Upper lobe of left lung (tissue), 4 donors: ENCODE measurements at regions not wholly inside any gene's neighbourhood (a gene's known extent, or its start where the extent isn't known, plus 50 kb on each side); places are given as distances from the start of the nearest gene placed in this dataset.

Experiments used
- CTCF ChIP-seq, 6 experiments: fragments of 450-650 bp in 4 of 6; fragments of 200-600 bp in 2 of 6; sonication (generic) in 2 of 6; IDR thresholded peaks; one replicate each; pipeline ENCODE4 v1.5.1; 2016 to 2019; ENCODE audit warnings: antibody characterized with exemption in 6 of 6
- EP300 ChIP-seq, 4 donors: sonication (generic); formaldehyde crosslinking; IDR thresholded peaks; one replicate each; pipeline ENCODE4 v1.5.1; 2017; ENCODE audit warnings: antibody characterized with exemption in 4 of 4, control low read depth in 2 of 4
- POLR2A ChIP-seq, 4 donors: fragments of 450-650 bp; IDR thresholded peaks; one replicate each; pipeline ENCODE4 v1.5.1; 2016 to 2017; ENCODE audit warnings: antibody characterized with exemption in 4 of 4, mild to moderate bottlenecking in 2 of 4
- POLR2AphosphoS5 ChIP-seq, 2 donors: sonication (generic); formaldehyde crosslinking; IDR thresholded peaks; one replicate each; pipeline ENCODE4 v1.5.1; 2017; ENCODE audit warnings: antibody characterized with exemption in 2 of 2

DNA sequence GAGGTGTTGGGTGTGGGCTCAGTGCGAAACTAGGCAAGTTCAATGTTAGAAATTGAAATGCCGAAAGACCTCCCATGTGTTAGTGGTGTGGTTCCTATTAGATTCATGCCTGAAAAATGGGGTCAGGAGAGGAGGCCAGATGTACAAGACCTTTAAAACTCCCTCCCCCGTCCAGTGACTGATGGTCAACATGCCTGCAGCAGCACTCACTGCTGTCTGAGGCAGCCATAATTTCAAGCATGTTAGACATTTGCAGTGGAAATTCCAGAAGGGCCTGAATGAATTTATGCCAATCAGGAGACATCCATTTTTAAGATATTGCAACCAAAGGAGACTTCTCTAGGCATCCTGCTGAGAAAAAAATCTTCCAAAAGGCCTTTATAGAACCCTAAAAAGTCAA lies 426.9 kb upstream of the NBEA start:
- no peak for TF ChIP-seq POLR2AphosphoS5 (IDR thresholded peaks at IDR 0.05)
- no peak for TF ChIP-seq CTCF (IDR thresholded peaks at IDR 0.05)
- no peak for TF ChIP-seq EP300 (IDR thresholded peaks at IDR 0.05)
- no peak for TF ChIP-seq POLR2A (IDR thresholded peaks at IDR 0.05)
